ENCODE measurements at regions not wholly inside any gene's neighbourhood (a gene's known extent, or its start where the extent isn't known, plus 50 kb on each side); places are given as distances from the start of the nearest gene placed in this dataset.

- intact Hi-C loops (cut with DNase I) = no loop called here
- no peak overlapping the region for H3K4me3 ChIP-seq
- no peaks in the 10 kb centered on the region for H3K9me3 ChIP-seq
- no peaks in the 10 kb centered on the region for H3K27me3 ChIP-seq
- ATAC-seq (no peak), DNase-seq (no peak)
- no peaks in the 10 kb centered on the region for H3K36me3 ChIP-seq
- no peak overlapping the region for H3K27ac ChIP-seq
- TF ChIP-seq, protein P1, sequence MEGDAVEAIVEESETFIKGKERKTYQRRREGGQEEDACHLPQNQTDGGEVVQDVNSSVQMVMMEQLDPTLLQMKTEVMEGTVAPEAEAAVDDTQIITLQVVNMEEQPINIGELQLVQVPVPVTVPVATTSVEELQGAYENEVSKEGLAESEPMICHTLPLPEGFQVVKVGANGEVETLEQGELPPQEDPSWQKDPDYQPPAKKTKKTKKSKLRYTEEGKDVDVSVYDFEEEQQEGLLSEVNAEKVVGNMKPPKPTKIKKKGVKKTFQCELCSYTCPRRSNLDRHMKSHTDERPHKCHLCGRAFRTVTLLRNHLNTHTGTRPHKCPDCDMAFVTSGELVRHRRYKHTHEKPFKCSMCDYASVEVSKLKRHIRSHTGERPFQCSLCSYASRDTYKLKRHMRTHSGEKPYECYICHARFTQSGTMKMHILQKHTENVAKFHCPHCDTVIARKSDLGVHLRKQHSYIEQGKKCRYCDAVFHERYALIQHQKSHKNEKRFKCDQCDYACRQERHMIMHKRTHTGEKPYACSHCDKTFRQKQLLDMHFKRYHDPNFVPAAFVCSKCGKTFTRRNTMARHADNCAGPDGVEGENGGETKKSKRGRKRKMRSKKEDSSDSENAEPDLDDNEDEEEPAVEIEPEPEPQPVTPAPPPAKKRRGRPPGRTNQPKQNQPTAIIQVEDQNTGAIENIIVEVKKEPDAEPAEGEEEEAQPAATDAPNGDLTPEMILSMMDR (IDR thresholded peaks at IDR 0.05) = no peak
- no peaks in the 10 kb centered on the region for H3K4me1 ChIP-seq
Measured at GRCh38 chr1:40926441-40926840, 53.1 kb upstream of the CTPS1 start.

DNA sequence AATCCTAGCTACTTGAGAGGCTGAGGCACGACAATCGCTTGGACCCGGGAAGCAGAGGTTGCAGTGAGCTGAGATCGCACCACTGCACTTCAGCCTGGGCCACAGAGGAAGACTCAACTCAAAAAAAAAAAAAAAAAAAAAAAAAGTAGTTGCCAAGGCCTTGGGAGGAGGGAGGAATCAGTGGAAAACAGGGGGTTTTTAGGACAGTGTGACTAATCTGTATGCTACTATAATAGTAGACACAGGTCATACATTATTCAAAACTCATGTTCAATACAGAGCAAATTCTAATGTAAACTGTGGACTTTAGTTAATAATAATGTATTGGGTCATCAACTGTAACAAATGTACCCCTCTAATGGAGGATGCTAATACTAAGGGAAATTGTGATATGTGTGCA, 51.7 kb upstream of the CTPS1 start:
- no peak for DNase-seq
- no peak for ATAC-seq
- TF ChIP-seq, protein P1 (IDR thresholded peaks at IDR 0.05) = no peak
- Histone ChIP-seq H3K4me1 (no peaks in the 10 kb centered on the region), H3K27me3 (no peaks in the 10 kb centered on the region), H3K27ac (no peak overlapping the region), H3K9me3 (no peaks in the 10 kb centered on the region), H3K4me3 (no peak overlapping the region), H3K36me3 (no peaks in the 10 kb centered on the region)
- intact Hi-C loops (cut with DNase I) = no loop called here

DNA sequence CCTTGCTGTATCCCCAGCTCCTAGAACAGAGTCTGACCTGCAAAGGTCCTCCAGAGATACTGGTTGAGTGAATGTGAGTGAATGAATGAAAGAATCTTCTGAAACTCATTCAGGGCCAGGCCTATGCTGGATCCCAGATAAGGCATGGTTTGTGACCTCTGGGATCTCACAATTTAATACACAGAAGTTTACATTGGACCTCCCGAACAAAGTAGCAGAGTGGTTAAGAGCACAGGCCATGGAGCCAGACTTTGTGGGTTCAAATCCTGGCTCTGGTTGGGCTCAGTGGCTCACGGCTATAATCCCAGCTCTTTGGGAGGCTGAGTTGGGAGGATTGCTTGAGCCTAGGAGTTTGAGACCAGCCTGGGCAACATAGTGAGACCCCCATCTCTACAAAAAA, 50.8 kb upstream of the CTPS1 start:
- Histone ChIP-seq H3K27ac (no peak overlapping the region), H3K4me1 (no peaks in the 10 kb centered on the region), H3K36me3 (no peaks in the 10 kb centered on the region), H3K4me3 (no peak overlapping the region), H3K27me3 (no peaks in the 10 kb centered on the region), H3K9me3 (no peaks in the 10 kb centered on the region)
- TF ChIP-seq, protein P1 (IDR thresholded peaks at IDR 0.05) = no peak
- no peak for DNase-seq
- no peak for ATAC-seq
- intact Hi-C loops (cut with DNase I) = no loop called here

- intact Hi-C loops (cut with DNase I) = no loop called here
- H3K27me3 ChIP-seq = no peaks in the 10 kb centered on the region
- no peak overlapping the region for H3K4me3 ChIP-seq
- no peaks in the 10 kb centered on the region for H3K4me1 ChIP-seq
- H3K27ac ChIP-seq = no peak overlapping the region
- no peaks in the 10 kb centered on the region for H3K9me3 ChIP-seq
- DNase-seq (no peak), ATAC-seq (no peak)
- TF ChIP-seq, protein P1 (IDR thresholded peaks at IDR 0.05) = no peak
- H3K36me3 ChIP-seq = no peaks in the 10 kb centered on the region
Measured at GRCh38 chr1:40929155-40929554, 50.3 kb upstream of the CTPS1 start.
